ENCODE measurements at regions not wholly inside any gene's neighbourhood (a gene's known extent, or its start where the extent isn't known, plus 50 kb on each side); places are given as distances from the start of the nearest gene placed in this dataset.

DNA sequence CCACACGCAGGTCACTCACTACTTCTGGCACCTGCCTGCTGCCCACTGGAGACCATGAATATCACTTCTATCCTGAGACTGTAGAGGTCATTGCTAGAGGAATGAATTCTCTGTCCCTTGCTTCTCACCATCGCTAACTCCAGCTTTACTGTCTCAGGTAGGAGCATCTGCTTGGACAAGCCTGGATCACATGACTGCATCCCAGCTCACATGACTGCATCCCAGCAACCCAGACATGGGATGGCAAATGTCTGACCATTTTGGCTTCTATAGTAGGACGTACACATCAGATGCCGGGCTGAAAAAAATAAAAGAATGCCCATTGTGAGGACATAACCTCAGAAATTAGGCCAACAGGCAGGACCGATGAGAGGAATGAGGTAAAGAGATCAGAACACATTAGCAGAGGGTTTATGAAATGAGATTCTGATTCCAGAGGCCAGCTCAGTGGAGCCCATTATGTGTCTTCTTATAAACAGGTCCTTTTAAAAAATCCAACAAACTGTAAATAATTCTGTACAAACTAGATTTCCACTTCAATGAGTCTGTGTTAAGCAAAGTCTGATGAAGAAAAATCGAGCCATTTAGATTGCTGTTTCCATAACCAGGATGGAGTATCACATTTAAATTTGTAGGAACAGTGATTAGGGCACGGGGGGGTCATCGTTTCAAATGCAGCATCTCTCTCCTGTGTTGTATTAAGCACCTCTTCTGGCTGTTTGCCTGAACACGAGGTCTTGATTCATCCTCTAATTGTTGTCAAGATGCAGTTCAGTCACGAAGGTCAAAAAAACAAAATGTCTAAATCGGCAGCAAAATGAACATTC is 126.7 kb downstream of the MTHFS start:
- TF ChIP-seq, protein P1, sequence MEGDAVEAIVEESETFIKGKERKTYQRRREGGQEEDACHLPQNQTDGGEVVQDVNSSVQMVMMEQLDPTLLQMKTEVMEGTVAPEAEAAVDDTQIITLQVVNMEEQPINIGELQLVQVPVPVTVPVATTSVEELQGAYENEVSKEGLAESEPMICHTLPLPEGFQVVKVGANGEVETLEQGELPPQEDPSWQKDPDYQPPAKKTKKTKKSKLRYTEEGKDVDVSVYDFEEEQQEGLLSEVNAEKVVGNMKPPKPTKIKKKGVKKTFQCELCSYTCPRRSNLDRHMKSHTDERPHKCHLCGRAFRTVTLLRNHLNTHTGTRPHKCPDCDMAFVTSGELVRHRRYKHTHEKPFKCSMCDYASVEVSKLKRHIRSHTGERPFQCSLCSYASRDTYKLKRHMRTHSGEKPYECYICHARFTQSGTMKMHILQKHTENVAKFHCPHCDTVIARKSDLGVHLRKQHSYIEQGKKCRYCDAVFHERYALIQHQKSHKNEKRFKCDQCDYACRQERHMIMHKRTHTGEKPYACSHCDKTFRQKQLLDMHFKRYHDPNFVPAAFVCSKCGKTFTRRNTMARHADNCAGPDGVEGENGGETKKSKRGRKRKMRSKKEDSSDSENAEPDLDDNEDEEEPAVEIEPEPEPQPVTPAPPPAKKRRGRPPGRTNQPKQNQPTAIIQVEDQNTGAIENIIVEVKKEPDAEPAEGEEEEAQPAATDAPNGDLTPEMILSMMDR (IDR thresholded peaks at IDR 0.05), result no peak
- TF ChIP-seq POLR2A (IDR thresholded peaks at IDR 0.05), result no peak
